ENCODE measurements at regions not wholly inside any gene's neighbourhood (a gene's known extent, or its start where the extent isn't known, plus 50 kb on each side); places are given as distances from the start of the nearest gene placed in this dataset.

GRCh38 chr1:71224741-71225377 is 144.0 kb upstream of the ZRANB2 start:
- Histone ChIP-seq H3K9me3 (no peaks in the 10 kb centered on the region), H3K27me3 (no peaks in the 10 kb centered on the region), H3K4me3 (no peak overlapping the region), H3K36me3 (no peaks in the 10 kb centered on the region)
- DNase-seq: no peak

- H3K4me3 ChIP-seq: no peak overlapping the region
- H3K36me3 ChIP-seq: no peaks in the 10 kb centered on the region
- DNase-seq: no peak
- no peaks in the 10 kb centered on the region for H3K9me3 ChIP-seq
- no peaks in the 10 kb centered on the region for H3K27me3 ChIP-seq
Measured at GRCh38 chr1:71223641-71224340, 143.0 kb upstream of the ZRANB2 start.

- Histone ChIP-seq H3K4me3 (no peak overlapping the region), H3K36me3 (no peaks in the 10 kb centered on the region), H3K27me3 (no peaks in the 10 kb centered on the region), H3K9me3 (no peaks in the 10 kb centered on the region)
- DNase-seq: no peak
Measured at GRCh38 chr1:71222668-71223067, 141.8 kb upstream of the ZRANB2 start.

GRCh38 chr1:71210718-71211117 is 129.9 kb upstream of the ZRANB2 start:
- Histone ChIP-seq H3K36me3 (no peaks in the 10 kb centered on the region), H3K27me3 (no peaks in the 10 kb centered on the region), H3K4me3 (no peak overlapping the region), H3K9me3 (no peaks in the 10 kb centered on the region)
- no peak for DNase-seq

- H3K27me3 ChIP-seq: no peaks in the 10 kb centered on the region
- H3K36me3 ChIP-seq: no peaks in the 10 kb centered on the region
- H3K9me3 ChIP-seq: no peaks in the 10 kb centered on the region
- no peak for DNase-seq
- H3K4me3 ChIP-seq: no peak overlapping the region
Measured at GRCh38 chr1:71203241-71203640, 122.4 kb upstream of the ZRANB2 start.

- Histone ChIP-seq H3K9me3 (no peaks in the 10 kb centered on the region), H3K4me3 (no peak overlapping the region)
Measured at GRCh38 chr1:71200503-71200902, 119.7 kb upstream of the ZRANB2 start.

GRCh38 chr1:71196685-71197084 is 115.8 kb upstream of the ZRANB2 start:
- Histone ChIP-seq H3K9me3 (no peaks in the 10 kb centered on the region), H3K4me3 (no peak overlapping the region), H3K36me3 (no peaks in the 10 kb centered on the region), H3K27me3 (no peaks in the 10 kb centered on the region)
- no peak for DNase-seq

More at GRCh38 chr1:71200503-71200902, 119.7 kb upstream of the ZRANB2 start:
- Histone ChIP-seq H3K36me3 (no peaks in the 10 kb centered on the region), H3K27me3 (no peaks in the 10 kb centered on the region)
- no peak for DNase-seq

- Histone ChIP-seq H3K36me3 (no peaks in the 10 kb centered on the region), H3K27me3 (no peaks in the 10 kb centered on the region), H3K4me3 (no peak overlapping the region), H3K9me3 (no peaks in the 10 kb centered on the region)
- DNase-seq: no peak
Measured at GRCh38 chr1:71193153-71193552, 112.3 kb upstream of the ZRANB2 start.

- no peaks in the 10 kb centered on the region for H3K36me3 ChIP-seq
- DNase-seq: no peak
- H3K27me3 ChIP-seq: no peaks in the 10 kb centered on the region
- no peak overlapping the region for H3K4me3 ChIP-seq
- H3K9me3 ChIP-seq: no peaks in the 10 kb centered on the region
Measured at GRCh38 chr1:71191520-71191919, 110.7 kb upstream of the ZRANB2 start.

GRCh38 chr1:71190843-71191242 is 110.0 kb upstream of the ZRANB2 start:
- no peak overlapping the region for H3K4me3 ChIP-seq
- no peaks in the 10 kb centered on the region for H3K27me3 ChIP-seq
- no peaks in the 10 kb centered on the region for H3K9me3 ChIP-seq
- DNase-seq: no peak
- H3K36me3 ChIP-seq: no peaks in the 10 kb centered on the region

- DNase-seq: no peak
- no peaks in the 10 kb centered on the region for H3K9me3 ChIP-seq
- no peak overlapping the region for H3K4me3 ChIP-seq
- H3K27me3 ChIP-seq: no peaks in the 10 kb centered on the region
- no peaks in the 10 kb centered on the region for H3K36me3 ChIP-seq
Measured at GRCh38 chr1:71184410-71184809, 103.6 kb upstream of the ZRANB2 start.

- Histone ChIP-seq H3K27me3 (no peaks in the 10 kb centered on the region), H3K9me3 (no peaks in the 10 kb centered on the region), H3K4me3 (no peak overlapping the region), H3K36me3 (no peaks in the 10 kb centered on the region)
- no peak for DNase-seq
Measured at GRCh38 chr1:71179997-71180396, 99.2 kb upstream of the ZRANB2 start.

GRCh38 chr1:71170925-71171324 is 90.1 kb upstream of the ZRANB2 start:
- Histone ChIP-seq H3K9me3 (no peaks in the 10 kb centered on the region), H3K27me3 (no peaks in the 10 kb centered on the region)
- DNase-seq: no peak

GRCh38 chr1:71167505-71167904 is 86.7 kb upstream of the ZRANB2 start:
- Histone ChIP-seq H3K4me3 (no peak overlapping the region), H3K27me3 (no peaks in the 10 kb centered on the region), H3K9me3 (no peaks in the 10 kb centered on the region), H3K36me3 (no peaks in the 10 kb centered on the region)
- no peak for DNase-seq

More at GRCh38 chr1:71170925-71171324, 90.1 kb upstream of the ZRANB2 start:
- no peak overlapping the region for H3K4me3 ChIP-seq
- no peaks in the 10 kb centered on the region for H3K36me3 ChIP-seq

GRCh38 chr1:71166178-71167173 is 85.6 kb upstream of the ZRANB2 start:
- Histone ChIP-seq H3K36me3 (no peaks in the 10 kb centered on the region), H3K4me3 (no peak overlapping the region), H3K9me3 (no peaks in the 10 kb centered on the region), H3K27me3 (no peaks in the 10 kb centered on the region)
- no peak for DNase-seq

- no peaks in the 10 kb centered on the region for H3K27me3 ChIP-seq
- H3K9me3 ChIP-seq: no peaks in the 10 kb centered on the region
- no peaks in the 10 kb centered on the region for H3K36me3 ChIP-seq
- DNase-seq: no peak
- no peak overlapping the region for H3K4me3 ChIP-seq
Measured at GRCh38 chr1:71157715-71158114, 76.9 kb upstream of the ZRANB2 start.

- no peak for DNase-seq
- Histone ChIP-seq H3K9me3 (no peaks in the 10 kb centered on the region), H3K4me3 (no peak overlapping the region), H3K27me3 (no peaks in the 10 kb centered on the region), H3K36me3 (no peaks in the 10 kb centered on the region)
Measured at GRCh38 chr1:71157151-71157550, 76.3 kb upstream of the ZRANB2 start.

Data from MG63 (cell line).